ENCODE measurements at regions not wholly inside any gene's neighbourhood (a gene's known extent, or its start where the extent isn't known, plus 50 kb on each side); places are given as distances from the start of the nearest gene placed in this dataset.

GRCh38 chr13:80447747-80448146 lies 106.8 kb upstream of the SPRY2 start:
- TF ChIP-seq, protein P1, sequence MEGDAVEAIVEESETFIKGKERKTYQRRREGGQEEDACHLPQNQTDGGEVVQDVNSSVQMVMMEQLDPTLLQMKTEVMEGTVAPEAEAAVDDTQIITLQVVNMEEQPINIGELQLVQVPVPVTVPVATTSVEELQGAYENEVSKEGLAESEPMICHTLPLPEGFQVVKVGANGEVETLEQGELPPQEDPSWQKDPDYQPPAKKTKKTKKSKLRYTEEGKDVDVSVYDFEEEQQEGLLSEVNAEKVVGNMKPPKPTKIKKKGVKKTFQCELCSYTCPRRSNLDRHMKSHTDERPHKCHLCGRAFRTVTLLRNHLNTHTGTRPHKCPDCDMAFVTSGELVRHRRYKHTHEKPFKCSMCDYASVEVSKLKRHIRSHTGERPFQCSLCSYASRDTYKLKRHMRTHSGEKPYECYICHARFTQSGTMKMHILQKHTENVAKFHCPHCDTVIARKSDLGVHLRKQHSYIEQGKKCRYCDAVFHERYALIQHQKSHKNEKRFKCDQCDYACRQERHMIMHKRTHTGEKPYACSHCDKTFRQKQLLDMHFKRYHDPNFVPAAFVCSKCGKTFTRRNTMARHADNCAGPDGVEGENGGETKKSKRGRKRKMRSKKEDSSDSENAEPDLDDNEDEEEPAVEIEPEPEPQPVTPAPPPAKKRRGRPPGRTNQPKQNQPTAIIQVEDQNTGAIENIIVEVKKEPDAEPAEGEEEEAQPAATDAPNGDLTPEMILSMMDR (conservative IDR thresholded peaks at IDR 0.05; ENCODE audit: low read depth, low read length): no peak
- TF ChIP-seq EZH2phosphoT487 (IDR thresholded peaks at IDR 0.05; ENCODE audit: borderline replicate concordance, low read length): no peak
